ENCODE measurements at regions not wholly inside any gene's neighbourhood (a gene's known extent, or its start where the extent isn't known, plus 50 kb on each side); places are given as distances from the start of the nearest gene placed in this dataset.

DNA sequence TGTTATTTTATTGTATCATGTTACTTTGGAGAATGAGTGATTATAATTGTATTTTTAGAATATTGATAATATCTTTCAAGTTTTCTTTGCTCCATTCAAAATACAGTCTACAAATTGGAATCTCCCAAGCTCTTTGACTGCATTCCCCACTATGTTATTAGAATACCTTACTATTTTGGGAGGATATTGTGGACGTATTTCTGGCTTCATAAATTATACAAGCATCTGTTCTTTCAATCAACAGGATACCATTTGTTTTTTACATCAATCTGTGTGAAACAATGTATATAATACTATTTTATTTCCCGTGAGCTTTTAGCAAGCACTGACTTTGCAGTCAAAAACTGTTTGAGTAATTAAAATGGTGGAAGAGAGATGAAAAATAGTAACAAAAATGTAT is 226.5 kb downstream of the PTPRC start:
- no peak for DNase-seq

DNA sequence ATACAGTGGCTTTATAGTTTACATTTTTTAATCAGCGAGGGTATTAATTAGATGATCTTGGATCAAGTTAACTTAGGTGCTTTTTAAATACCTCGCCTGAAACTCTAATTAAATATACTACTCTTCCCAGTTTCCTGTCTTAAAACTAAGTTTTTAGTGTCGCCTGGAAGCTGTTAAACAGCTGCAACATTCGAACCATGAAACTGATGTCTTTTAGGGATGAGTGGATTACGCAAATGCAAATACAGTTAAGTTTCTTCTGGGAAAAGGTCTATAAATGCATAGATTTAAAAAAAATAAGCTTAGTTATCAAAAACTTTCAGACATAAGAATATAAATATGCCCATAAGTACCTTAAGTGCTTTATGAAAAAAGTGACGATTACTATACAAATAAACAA is 228.3 kb downstream of the PTPRC start:
- DNase-seq = no peak

DNA sequence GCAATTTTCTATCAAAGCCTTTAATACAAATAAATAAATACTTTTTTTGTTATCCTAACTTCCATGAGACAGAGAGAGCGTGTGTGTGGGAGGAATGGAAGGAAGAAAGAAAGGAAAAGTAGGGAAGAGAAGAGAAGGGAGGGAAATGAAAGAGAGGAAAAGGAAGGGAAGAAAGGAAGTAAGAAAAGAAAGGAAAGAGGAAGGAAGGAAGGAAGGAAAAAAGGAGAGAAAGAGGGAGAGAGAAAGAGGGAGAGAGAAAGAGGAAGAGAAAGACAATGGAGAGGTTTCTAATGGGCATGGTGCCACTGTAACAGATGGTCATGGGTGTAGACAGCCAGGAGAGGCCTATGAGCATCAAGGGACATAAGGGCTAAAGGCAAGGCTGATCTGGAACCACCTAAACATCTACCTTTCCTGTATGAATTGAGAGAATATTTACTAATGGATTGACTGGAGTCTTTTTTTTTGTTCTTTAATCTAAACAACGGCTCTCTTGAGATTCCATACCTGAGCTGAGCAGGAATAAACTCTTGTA is 234.9 kb downstream of the PTPRC start:
- no peak for DNase-seq

GRCh38 chr1:198876371-198876871 is 237.6 kb downstream of the PTPRC start:
- DNase-seq = no peak

GRCh38 chr1:198878566-198878965 is 239.7 kb downstream of the PTPRC start:
- DNase-seq = no peak

DNA sequence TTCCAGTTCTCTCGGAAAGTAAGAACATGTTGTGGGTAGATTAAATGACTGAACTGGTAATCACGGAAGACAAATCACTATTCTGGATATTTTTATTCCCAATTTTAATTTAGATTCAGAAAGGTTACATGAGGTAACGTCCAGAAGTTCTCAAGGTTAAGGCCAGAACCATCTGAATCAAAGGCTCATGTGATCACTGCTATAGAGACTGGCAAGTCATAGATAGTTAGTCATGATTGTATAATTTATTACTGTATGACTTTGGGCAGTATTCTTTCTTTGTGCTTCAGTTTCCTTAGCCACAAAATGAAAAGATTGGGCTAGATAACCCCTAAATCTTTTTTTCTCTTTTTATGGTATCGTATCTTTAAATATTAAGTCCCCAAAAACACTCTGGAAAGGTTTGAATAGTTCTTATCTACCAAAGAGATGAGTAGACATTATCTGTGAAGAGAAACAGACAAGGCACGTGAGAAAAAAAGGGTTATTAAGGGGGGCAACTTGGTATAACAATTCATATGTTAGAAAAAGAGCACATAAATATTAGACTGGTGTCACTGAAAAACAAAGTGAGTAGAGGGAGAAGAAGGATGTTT is 241.0 kb downstream of the PTPRC start:
- no peak for DNase-seq

GRCh38 chr1:198880397-198880796 is 241.6 kb downstream of the PTPRC start:
- no peak for DNase-seq

GRCh38 chr1:198880818-198881597 is 242.2 kb downstream of the PTPRC start:
- DNase-seq = no peak

GRCh38 chr1:198883184-198883583 is 244.3 kb downstream of the PTPRC start:
- DNase-seq = no peak

- no peak for DNase-seq
These were observed 249.0 kb downstream of the PTPRC start for GRCh38 chr1:198887866-198888265.

DNA sequence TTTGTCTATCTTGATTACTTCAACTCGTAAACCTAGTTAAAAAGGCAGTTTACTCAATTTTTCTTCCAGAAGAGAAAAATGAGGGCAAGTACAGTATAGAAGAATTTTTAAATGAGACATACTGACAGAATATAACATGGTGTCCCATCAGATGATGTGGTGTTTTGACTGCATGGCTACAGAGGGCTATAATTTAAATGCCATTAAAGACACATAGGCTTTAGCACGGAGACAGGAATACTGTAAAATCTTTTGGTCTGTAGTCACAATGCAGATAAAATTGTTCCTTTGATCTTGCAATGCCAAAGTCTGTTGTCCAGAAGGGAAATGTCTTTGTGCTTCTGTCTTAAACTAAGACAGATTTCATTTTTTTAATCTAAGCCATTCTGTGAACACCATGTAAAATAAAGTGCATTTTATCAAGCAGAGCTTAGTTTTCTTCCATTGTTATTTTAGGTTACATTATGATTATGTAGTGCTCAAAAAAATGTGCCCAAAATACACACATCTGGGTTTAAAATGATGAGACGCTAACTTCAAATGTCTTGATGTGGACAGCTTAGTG is 249.6 kb downstream of the PTPRC start:
- no peak for DNase-seq

- DNase-seq = no peak
These were observed 250.3 kb downstream of the PTPRC start for GRCh38 chr1:198889101-198889500.

- no peak for DNase-seq
These were observed 250.9 kb downstream of the PTPRC start for GRCh38 chr1:198889749-198890148.

- no peak for DNase-seq
These were observed 251.5 kb downstream of the PTPRC start for GRCh38 chr1:198890214-198890930.

DNA sequence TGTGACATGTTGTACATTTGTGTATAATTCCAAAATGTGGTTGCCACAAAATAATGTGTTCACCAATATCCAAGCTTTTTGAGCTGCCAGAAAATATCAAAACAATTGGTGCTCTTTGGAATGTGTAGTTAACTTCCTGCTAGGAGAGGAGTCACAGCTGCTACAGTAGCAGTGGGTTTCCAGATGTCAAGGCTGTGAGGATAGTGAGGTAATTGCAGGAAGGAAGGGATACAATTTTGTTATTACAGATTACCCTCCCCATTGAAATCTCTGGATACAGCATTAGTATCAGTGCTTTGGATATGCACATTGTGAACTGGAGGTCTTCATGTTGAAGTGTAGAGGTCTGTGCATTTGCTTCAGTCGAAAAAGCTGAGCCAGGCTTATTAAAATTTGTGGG is 253.2 kb downstream of the PTPRC start:
- no peak for DNase-seq

DNA sequence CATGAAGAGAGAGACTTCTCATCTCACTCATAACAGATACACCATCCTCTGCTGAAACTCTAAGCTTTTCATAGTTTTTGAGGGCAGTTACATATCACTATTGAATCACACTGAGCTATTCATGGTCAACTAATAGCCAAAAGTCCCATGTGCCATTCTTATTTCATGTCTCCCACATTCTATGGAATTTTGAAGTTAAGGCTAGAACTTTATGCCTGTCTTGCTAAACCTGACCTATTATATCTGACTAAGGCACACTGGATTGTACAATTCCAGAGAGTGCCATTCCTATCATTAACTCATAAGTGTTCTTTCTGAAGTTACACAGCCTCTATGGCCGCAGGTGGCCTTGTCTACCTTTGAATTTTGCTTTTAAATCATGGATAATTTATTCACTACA is 254.3 kb downstream of the PTPRC start:
- no peak for DNase-seq

DNA sequence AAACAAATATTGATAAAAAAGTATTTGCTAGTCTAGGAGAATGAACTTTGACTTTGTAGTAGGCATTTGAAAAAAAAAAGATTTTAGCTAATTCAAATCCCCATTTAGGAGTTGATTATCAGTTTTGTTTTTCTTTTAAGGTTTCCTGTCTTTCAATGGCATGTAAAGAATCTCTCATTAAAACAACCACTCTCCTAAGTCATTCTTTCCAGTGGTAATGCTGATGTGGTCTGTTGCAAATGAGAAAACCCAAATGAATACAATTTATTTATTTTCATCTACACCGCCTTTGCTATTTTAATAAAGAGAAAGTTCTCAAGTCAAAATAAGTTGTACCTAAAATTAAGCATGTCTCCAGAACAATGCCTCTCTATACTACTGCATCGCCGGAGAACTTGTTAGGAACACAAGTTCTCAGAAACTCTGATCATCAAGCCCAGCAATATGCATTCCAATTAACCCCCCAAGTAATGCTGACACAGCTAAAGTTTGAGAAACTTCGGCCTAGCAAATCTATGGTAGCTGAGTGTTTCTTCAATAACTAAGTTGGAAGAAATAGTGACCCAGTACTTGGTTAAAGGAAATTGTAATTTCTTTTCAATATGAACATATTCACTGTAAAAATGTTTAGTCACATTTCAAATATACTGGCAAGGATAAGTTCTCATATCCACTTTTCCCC is 255.1 kb downstream of the PTPRC start:
- DNase-seq = no peak

GRCh38 chr1:198901266-198901665 is 262.4 kb downstream of the PTPRC start:
- DNase-seq = no peak

GRCh38 chr1:198902655-198903054 is 263.8 kb downstream of the PTPRC start:
- no peak for DNase-seq

- no peak for DNase-seq
These were observed 264.4 kb downstream of the PTPRC start for GRCh38 chr1:198903203-198903602.

DNA sequence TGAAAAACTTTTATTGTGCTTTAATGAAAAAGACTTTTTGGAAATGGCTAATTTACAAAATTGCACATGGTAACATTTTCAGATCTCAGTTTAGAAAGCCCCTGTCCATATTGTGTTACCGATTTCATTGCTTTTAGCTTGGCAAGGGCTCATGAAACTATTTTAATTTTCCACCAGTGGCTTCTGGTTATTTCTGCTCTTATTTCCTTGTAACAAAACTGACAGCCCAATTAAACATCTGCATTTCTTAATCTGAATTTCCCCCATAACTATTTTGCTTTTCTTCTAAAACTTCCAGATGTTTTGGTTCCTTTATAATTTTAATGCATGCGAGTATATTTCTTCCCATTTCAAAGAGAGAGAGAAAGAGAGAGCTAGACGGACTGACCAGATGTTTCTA is 264.8 kb downstream of the PTPRC start:
- no peak for DNase-seq

- no peak for DNase-seq
These were observed 265.5 kb downstream of the PTPRC start for GRCh38 chr1:198904321-198904720.

Measured in NCI-H187 treated with DMSO at 0.1 percent for 48 hours (cell line).